Endothelial cell of umbilical vein (primary cell): ENCODE measurements at regions not wholly inside any gene's neighbourhood (a gene's known extent, or its start where the extent isn't known, plus 50 kb on each side); places are given as distances from the start of the nearest gene placed in this dataset.

Experiments used
- BruUV-seq: library from RNA; stranded (reverse); fragments of 400-500 nt; replicated peaks from 2 replicates; lab custom pipeline; 2021; lab: Mats Ljungman, UMichigan
- CTCF ChIA-PET: fragments of 300-600, 350-600 bp; sonication (Branson Sonifier 250); formaldehyde crosslinking; loops from one replicate; lab custom pipeline; 2021; ENCODE audit warnings: antibody characterized with exemption, inconsistent platforms; lab: Charles Lee
- POLR2A ChIA-PET: fragments of 300-600, 350-600 bp; sonication (Branson Sonifier 250); formaldehyde crosslinking; loops from one replicate; lab custom pipeline; 2021; ENCODE audit warnings: antibody characterized with exemption, inconsistent platforms; lab: Charles Lee
- DNase-seq: peaks from one replicate; pipeline ENCODE4 v3.0.0-alpha.2; 2011; ENCODE audit warnings: low read depth, low spot score
- FAIRE-seq: peaks from 2 replicates; lab custom pipeline; 2011; peaks lifted over from hg19 to GRCh38; lab: Jason Lieb, UNC
- H2AFZ ChIP-seq: 2 replicates; pipeline ENCODE4 v1.6.0; 2012; ENCODE audit warnings: low read depth, low read length, control low read depth, inconsistent platforms
- H3K27ac ChIP-seq: 2 replicates; pipeline ENCODE4 v1.5.1; 2011; ENCODE audit warnings: low read depth, mild to moderate bottlenecking, control low read depth, low read length, moderate library complexity; ENCODE audit not compliant: insufficient read depth
- H3K27me3 ChIP-seq, 2 experiments: 2 replicates each; pipeline versions ENCODE4 v1.6.0 to v1.6.1; 2011; ENCODE audit warnings: low read length in 2 of 2, mixed read lengths in 1 of 2; ENCODE audit not compliant: control insufficient read depth in 2 of 2, insufficient read depth in 2 of 2
- H3K36me3 ChIP-seq, 2 experiments: 2 replicates in 1 of 2; 3 replicates in 1 of 2; pipeline ENCODE4 v1.5.1; 2011; ENCODE audit warnings: low read length in 2 of 2, mild to moderate bottlenecking in 1 of 2, moderate library complexity in 1 of 2; ENCODE audit not compliant: control insufficient read depth in 2 of 2, insufficient read depth in 2 of 2; ENCODE audit errors: extremely low read depth in 1 of 2
- H3K4me1 ChIP-seq: 3 replicates; pipeline ENCODE4 v1.5.1; 2011; ENCODE audit warnings: mild to moderate bottlenecking, low read length; ENCODE audit not compliant: control insufficient read depth, insufficient read depth; ENCODE audit errors: extremely low read depth
- H3K4me2 ChIP-seq: 2 replicates; pipeline ENCODE4 v1.6.1; 2011; ENCODE audit warnings: low read length, control low read depth, mixed read lengths; ENCODE audit not compliant: insufficient read depth
- H3K4me3 ChIP-seq, 3 experiments: fragments of 200-600 bp in 1 of 3; sonication (generic), shearing (Covaris generic) in 1 of 3; replicated peaks in 1 of 3; 2 replicates each; pipeline ENCODE4 v1.5.1; 2011 to 2016; ENCODE audit warnings: control low read depth in 3 of 3, low read length in 3 of 3, mild to moderate bottlenecking in 2 of 3, inconsistent platforms in 1 of 3, low read depth in 1 of 3, moderate library complexity in 1 of 3; ENCODE audit not compliant: insufficient read depth in 1 of 3
- H3K79me2 ChIP-seq: 2 replicates; pipeline ENCODE4 v1.6.0; 2012; ENCODE audit warnings: low read length, inconsistent platforms; ENCODE audit not compliant: control insufficient read depth, insufficient read depth
- H3K9ac ChIP-seq: replicated peaks from 2 replicates; pipeline ENCODE3; 2011; ENCODE audit warnings: low read length, control low read depth; ENCODE audit not compliant: insufficient read depth; ENCODE audit errors: extremely low read depth
- H3K9me1 ChIP-seq: replicated peaks from 3 replicates; pipeline ENCODE4 v1.6.0; 2011; ENCODE audit warnings: mild to moderate bottlenecking, low read length; ENCODE audit not compliant: control insufficient read depth, insufficient read depth; ENCODE audit errors: extremely low read depth
- H3K9me3 ChIP-seq: replicated peaks from 2 replicates; pipeline ENCODE4 v1.5.1; 2012; ENCODE audit warnings: low read length, inconsistent platforms; ENCODE audit not compliant: control insufficient read depth, insufficient read depth
- H4K20me1 ChIP-seq: replicated peaks from 2 replicates; pipeline ENCODE3; 2011; ENCODE audit warnings: mild to moderate bottlenecking, low read length; ENCODE audit not compliant: control insufficient read depth, insufficient read depth; ENCODE audit errors: extremely low read depth
- CTCF ChIP-seq, 2 donors: IDR thresholded peaks; 1 replicate in 1 of 2; 2 replicates in 1 of 2; pipeline ENCODE4 v1.5.1; 2011; ENCODE audit warnings: low read length in 2 of 2, mild to moderate bottlenecking in 2 of 2, moderate library complexity in 2 of 2, control low read depth in 1 of 2, inconsistent platforms in 1 of 2, low read depth in 1 of 2; ENCODE audit not compliant: insufficient read depth in 1 of 2; ENCODE audit errors: extremely low read depth in 1 of 2
- EZH2 ChIP-seq: IDR thresholded peaks from 2 replicates; pipeline ENCODE4 v1.6.1; 2012; ENCODE audit warnings: borderline replicate concordance, low read depth, mild to moderate bottlenecking, moderate library complexity, low read length, inconsistent platforms; ENCODE audit not compliant: severe bottlenecking
- FOS ChIP-seq: IDR thresholded peaks from 2 replicates; pipeline ENCODE4 v1.6.1; 2011; ENCODE audit warnings: mild to moderate bottlenecking, low read length, moderate library complexity, borderline replicate concordance; ENCODE audit not compliant: insufficient read depth
- GATA2 ChIP-seq: IDR thresholded peaks from 2 replicates; pipeline ENCODE4 v1.7.0; 2011; ENCODE audit warnings: low read depth, mild to moderate bottlenecking, moderate library complexity, mixed read lengths, low read length; ENCODE audit not compliant: insufficient read length, insufficient read depth
- JUN ChIP-seq: IDR thresholded peaks from 2 replicates; pipeline ENCODE4 v1.6.1; 2011; ENCODE audit warnings: borderline replicate concordance, low read depth; ENCODE audit not compliant: insufficient read length, insufficient read depth
- MAX ChIP-seq: IDR thresholded peaks from 2 replicates; pipeline ENCODE4 v1.6.1; 2011; ENCODE audit not compliant: insufficient read depth, insufficient read length
- MYC ChIP-seq: IDR thresholded peaks from one replicate; pipeline ENCODE4 v1.6.1; 2011; ENCODE audit warnings: mild to moderate bottlenecking, low read depth, low read length
- POLR2A ChIP-seq: IDR thresholded peaks from 2 replicates; pipeline ENCODE4 v1.6.1; 2012; ENCODE audit warnings: low read depth, mild to moderate bottlenecking, control low read depth, low read length
- POLR2AphosphoS5 ChIP-seq: IDR thresholded peaks from 2 replicates; pipeline ENCODE4 v1.6.1; 2012; ENCODE audit warnings: low read depth, mild to moderate bottlenecking, control low read depth, low read length, moderate library complexity; ENCODE audit not compliant: insufficient read depth
- dilution Hi-C: fragments of 300-500 bp; cut with MboI; formaldehyde crosslinking; loops from one replicate; pipeline ENCODE4 v1.15.0; 2019; ENCODE audit warnings: low sequenced_read_pairs; ENCODE audit not compliant: extremely low pct_ligation_motif_present
- intact Hi-C: fragments of 100-400 bp; cut with micrococcal nuclease; formaldehyde crosslinking; loops from one replicate; pipeline ENCODE4 v1.10.0; 2022

- Histone ChIP-seq H2AFZ (no peak overlapping the region), H3K27me3 (no peaks in the 10 kb centered on the region), H3K9me1 (no peaks in the 10 kb centered on the region), H3K4me3 (no peak overlapping the region), H3K79me2 (no peaks in the 10 kb centered on the region), H3K4me1 (no peaks in the 10 kb centered on the region), H3K4me2 (no peak overlapping the region), H3K36me3 (no peaks in the 10 kb centered on the region), H4K20me1 (no peaks in the 10 kb centered on the region), H3K9me3 (peaks cover 2% of the 10 kb centered on the region), H3K27ac (no peak overlapping the region), H3K9ac (no peak overlapping the region)
- intact Hi-C loops: no loop called here
- TF ChIP-seq POLR2AphosphoS5: no peak
- TF ChIP-seq POLR2A: no peak
- no peak for TF ChIP-seq EZH2
- no peak for TF ChIP-seq CTCF (IDR thresholded peaks at IDR 0.05; ENCODE audit: extremely low read depth in 1 of 2, insufficient read depth in 1 of 2, low read depth in 1 of 2, low read length in 2 of 2)
- FAIRE-seq (no peak), DNase-seq (no peak)
- BruUV-seq: no TSS peak
- CTCF ChIA-PET: no interaction called here
- dilution Hi-C loops: no loop called here
- POLR2A ChIA-PET: no interaction called here
Observed at GRCh38 chr19:30112171-30112570, 170.1 kb downstream of the URI1 start.

- Histone ChIP-seq H3K27ac (no peak overlapping the region), H3K9ac (no peak overlapping the region), H3K4me1 (no peaks in the 10 kb centered on the region), H3K36me3 (no peaks in the 10 kb centered on the region), H3K27me3 (no peaks in the 10 kb centered on the region), H3K9me1 (no peaks in the 10 kb centered on the region), H4K20me1 (no peaks in the 10 kb centered on the region), H3K79me2 (no peaks in the 10 kb centered on the region), H3K9me3 (peaks cover 2% of the 10 kb centered on the region), H3K4me3 (no peak overlapping the region), H3K4me2 (no peak overlapping the region), H2AFZ (no peak overlapping the region)
- CTCF ChIA-PET: no interaction called here
- no TSS peak for BruUV-seq
- TF ChIP-seq MAX (no peak), GATA2 (no peak), POLR2AphosphoS5 (no peak), CTCF (IDR thresholded peaks at IDR 0.05; ENCODE audit: extremely low read depth in 1 of 2, insufficient read depth in 1 of 2, low read depth in 1 of 2, low read length in 2 of 2) (no peak), FOS (no peak), MYC (no peak), JUN (no peak), EZH2 (no peak), POLR2A (no peak)
- dilution Hi-C loops: no loop called here
- FAIRE-seq (no peak), DNase-seq (no peak)
- intact Hi-C loops: no loop called here
- POLR2A ChIA-PET: no interaction called here
Observed at GRCh38 chr19:30112666-30113065, 170.6 kb downstream of the URI1 start.
